IPS-18a (cell line): ENCODE measurements at regions not wholly inside any gene's neighbourhood (a gene's known extent, or its start where the extent isn't known, plus 50 kb on each side); places are given as distances from the start of the nearest gene placed in this dataset.

ENCODE experiments used
- H3K27ac ChIP-seq: one replicate; pipeline ENCODE4 v1.5.1; 2013; ENCODE audit warnings: low read length
- H3K27me3 ChIP-seq: one replicate; pipeline ENCODE4 v1.6.1; 2013; ENCODE audit warnings: mild to moderate bottlenecking, low read length; ENCODE audit not compliant: control insufficient read depth, insufficient read depth
- H3K36me3 ChIP-seq: one replicate; pipeline ENCODE4 v1.6.1; 2013; ENCODE audit warnings: low read depth, low read length; ENCODE audit not compliant: control insufficient read depth
- H3K4me1 ChIP-seq: one replicate; pipeline ENCODE4 v1.6.1; 2013; ENCODE audit warnings: low read depth, low read length; ENCODE audit not compliant: control insufficient read depth
- H3K4me3 ChIP-seq: one replicate; pipeline ENCODE4 v1.5.1; 2013; ENCODE audit warnings: low read length
- H3K9ac ChIP-seq: one replicate; pipeline ENCODE4 v1.6.1; 2013; ENCODE audit warnings: mild to moderate bottlenecking, low read length, moderate library complexity
- H3K9me3 ChIP-seq: one replicate; pipeline ENCODE4 v1.6.1; 2013; ENCODE audit warnings: low read depth, low read length; ENCODE audit not compliant: control insufficient read depth

DNA sequence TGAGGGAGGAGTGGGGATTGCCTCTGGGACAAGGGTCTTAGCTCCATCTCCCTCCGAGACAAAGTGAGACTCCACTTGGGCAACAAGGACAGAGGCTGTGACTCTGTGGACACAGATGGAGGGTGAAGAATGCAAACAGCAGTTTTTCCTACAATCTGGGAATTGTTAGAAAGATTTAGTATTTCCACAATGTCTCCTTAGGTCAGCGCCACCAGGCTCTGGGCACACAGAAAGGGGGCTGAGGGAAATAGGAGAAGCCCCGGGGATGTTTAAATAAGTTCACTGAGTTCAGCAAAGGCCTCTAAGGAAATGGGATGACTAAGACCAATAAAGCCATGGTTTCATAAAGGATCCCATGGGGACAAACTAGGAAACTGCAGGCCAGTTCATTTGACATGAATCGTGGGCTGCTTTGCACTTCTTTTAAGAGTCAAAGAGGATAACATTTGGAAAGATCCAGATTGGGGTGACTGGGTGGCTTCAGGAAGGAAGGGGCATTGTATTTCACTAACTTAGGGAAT is 219.8 kb upstream of the GLI3 start:
- Histone ChIP-seq H3K4me3 (no peak overlapping the region), H3K36me3 (no peaks in the 10 kb centered on the region), H3K9me3 (no peaks in the 10 kb centered on the region), H3K27ac (no peak overlapping the region), H3K27me3 (no peaks in the 10 kb centered on the region), H3K4me1 (no peaks in the 10 kb centered on the region), H3K9ac (no peak overlapping the region)

DNA sequence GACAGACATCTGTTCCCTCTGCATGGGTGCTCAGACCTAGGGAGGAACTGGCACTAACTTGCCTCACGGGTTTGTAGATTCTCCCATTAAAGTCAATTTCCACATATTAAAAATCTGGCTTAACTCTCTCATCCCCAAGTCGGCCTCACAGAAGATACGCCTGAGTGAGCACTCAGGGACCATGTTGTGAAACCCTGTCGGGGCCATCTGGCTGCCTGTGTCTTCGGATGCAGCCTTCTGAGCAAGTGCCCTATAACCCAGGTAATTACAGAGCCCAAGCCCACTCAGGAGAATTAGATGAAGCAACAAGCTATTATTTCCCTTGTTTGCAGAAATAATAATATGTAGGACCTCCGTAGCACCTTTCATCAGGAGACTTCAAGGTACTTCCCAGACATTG is 219.3 kb upstream of the GLI3 start:
- Histone ChIP-seq H3K9me3 (no peaks in the 10 kb centered on the region), H3K36me3 (no peaks in the 10 kb centered on the region), H3K27ac (no peak overlapping the region), H3K9ac (no peak overlapping the region), H3K4me3 (no peak overlapping the region), H3K4me1 (no peaks in the 10 kb centered on the region), H3K27me3 (no peaks in the 10 kb centered on the region)

DNA sequence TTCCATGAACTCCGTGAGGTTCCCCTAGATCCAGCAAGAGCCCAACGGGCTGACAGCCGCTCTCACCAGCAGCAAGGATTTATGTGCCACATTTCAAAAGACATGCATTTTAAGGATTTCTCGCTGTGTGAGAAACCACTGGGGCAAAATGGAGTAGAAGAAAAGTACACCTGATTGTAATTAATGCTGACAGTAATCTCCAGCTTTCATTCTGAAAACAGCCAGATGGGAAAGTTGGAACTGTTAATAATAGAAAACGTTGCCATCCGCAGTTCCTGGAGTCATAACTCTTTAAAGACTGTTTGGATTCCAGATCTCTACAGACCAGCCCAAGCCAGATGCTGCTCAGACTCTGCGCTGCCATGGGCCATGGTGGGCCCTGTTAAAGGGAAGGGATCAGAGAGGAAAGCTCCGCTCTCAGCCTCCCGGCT is 216.9 kb upstream of the GLI3 start:
- H3K36me3 ChIP-seq: no peaks in the 10 kb centered on the region
- no peak overlapping the region for H3K4me3 ChIP-seq
- no peak overlapping the region for H3K27ac ChIP-seq
- H3K9ac ChIP-seq: no peak overlapping the region
- H3K4me1 ChIP-seq: no peaks in the 10 kb centered on the region
- no peaks in the 10 kb centered on the region for H3K9me3 ChIP-seq
- H3K27me3 ChIP-seq: no peaks in the 10 kb centered on the region

DNA sequence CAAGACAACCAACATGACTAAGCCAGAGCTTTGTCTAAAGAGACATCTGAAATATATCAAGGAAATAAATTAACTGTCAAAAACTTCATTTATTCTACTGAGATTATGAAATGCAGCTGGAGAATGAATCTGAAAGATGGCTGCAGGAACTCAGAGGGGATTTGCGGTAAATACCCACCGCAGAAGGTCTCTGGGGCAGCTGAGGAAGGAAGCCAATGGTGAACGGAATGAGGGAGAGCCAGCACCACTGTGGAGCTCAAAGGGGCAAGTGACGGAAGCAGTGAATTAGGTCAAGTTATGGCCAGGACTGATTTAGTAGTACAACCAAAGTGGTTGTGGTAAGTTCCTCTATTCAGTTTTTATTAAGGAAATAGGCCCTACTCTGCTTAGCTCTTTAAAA is 215.3 kb upstream of the GLI3 start:
- Histone ChIP-seq H3K36me3 (no peaks in the 10 kb centered on the region), H3K4me3 (no peak overlapping the region), H3K4me1 (no peaks in the 10 kb centered on the region), H3K27me3 (no peaks in the 10 kb centered on the region), H3K27ac (no peak overlapping the region), H3K9ac (no peak overlapping the region), H3K9me3 (no peaks in the 10 kb centered on the region)

DNA sequence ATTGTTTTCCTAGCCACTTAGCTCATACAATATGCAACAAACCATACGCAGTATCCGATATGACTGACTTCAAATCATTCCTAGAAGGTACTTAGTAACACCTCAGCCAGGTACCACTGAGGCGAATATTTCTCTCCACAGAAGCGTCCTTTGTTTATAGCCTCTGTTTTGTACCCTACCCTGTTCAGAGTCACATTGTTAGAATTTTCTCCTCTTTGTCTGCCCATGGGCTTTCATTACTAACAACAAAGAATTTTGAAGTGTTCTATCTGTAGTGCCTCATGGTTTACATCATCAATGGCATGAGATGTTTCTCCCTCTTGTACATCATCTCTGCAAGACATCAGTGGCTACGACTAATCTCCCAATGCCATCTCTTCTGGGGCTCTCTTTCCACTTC is 212.4 kb upstream of the GLI3 start:
- H3K4me3 ChIP-seq: no peak overlapping the region
- no peaks in the 10 kb centered on the region for H3K4me1 ChIP-seq
- no peaks in the 10 kb centered on the region for H3K36me3 ChIP-seq

DNA sequence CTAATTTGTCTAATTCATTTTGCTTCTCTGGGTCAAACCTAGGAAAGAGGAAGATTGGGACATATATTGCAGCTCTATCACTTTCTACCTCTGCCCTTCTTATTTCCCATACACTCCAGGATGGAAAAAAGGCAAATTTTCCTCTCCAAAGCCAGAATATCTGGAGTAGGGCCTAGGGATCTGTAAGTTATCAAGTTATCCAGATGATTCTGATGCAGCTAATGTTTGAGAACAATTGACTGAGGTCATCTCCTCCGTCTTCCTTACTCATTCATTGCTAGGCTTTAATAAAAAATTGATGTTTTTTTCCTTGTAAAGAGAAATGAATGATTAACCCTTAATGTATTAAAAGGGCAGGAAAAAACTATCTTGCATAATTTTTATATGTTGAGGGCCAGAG is 211.9 kb upstream of the GLI3 start:
- Histone ChIP-seq H3K4me3 (no peak overlapping the region), H3K27me3 (no peaks in the 10 kb centered on the region), H3K9me3 (no peaks in the 10 kb centered on the region), H3K27ac (no peak overlapping the region), H3K9ac (no peak overlapping the region), H3K4me1 (no peaks in the 10 kb centered on the region), H3K36me3 (no peaks in the 10 kb centered on the region)

More for the DNA sequence above, 212.4 kb upstream of the GLI3 start:
- Histone ChIP-seq H3K9ac (no peak overlapping the region), H3K27ac (no peak overlapping the region), H3K9me3 (no peaks in the 10 kb centered on the region), H3K27me3 (no peaks in the 10 kb centered on the region)

DNA sequence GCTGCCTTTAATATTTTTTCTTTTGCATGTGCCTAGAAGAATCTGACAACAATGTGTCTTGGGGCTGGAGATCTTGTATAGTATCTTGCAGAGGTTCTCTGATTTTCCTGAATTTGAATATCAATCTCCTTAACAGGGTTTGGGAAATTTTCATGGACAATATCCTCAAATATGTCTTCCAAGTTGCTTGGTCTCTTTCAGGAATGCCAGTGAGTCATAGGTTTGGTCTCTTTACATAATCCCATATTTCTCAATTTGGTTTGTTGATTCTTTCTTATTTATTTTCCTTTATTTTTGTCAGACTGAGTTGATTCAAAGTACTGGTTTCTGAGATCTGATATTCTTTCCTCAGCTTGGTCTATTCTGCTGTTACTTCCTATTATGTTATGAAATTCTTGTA is 208.7 kb upstream of the GLI3 start:
- no peak overlapping the region for H3K27ac ChIP-seq
- H3K4me3 ChIP-seq: no peak overlapping the region
- H3K9ac ChIP-seq: no peak overlapping the region
- H3K27me3 ChIP-seq: no peaks in the 10 kb centered on the region
- H3K9me3 ChIP-seq: no peaks in the 10 kb centered on the region
- no peaks in the 10 kb centered on the region for H3K36me3 ChIP-seq
- H3K4me1 ChIP-seq: no peaks in the 10 kb centered on the region

DNA sequence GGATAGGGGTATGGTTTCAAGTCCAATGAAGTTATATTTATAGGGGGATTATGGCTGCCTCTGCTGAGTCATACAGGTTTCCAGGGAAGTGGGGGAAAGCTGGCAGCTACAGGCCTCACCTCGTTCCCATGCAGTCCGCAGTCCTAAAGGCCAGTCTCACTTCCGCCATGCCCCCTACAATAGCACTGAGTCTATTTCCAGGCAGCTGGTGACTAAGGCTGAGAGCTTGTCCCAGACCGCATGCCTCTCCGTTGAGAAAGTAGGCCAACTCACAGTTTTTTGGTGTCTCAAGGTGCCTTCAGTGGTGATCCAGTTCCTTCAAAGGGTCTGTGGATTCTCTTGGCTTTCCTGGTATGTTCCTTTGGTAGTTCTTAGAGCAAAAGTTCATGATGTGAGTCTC is 203.9 kb upstream of the GLI3 start:
- no peak overlapping the region for H3K9ac ChIP-seq
- no peaks in the 10 kb centered on the region for H3K4me1 ChIP-seq
- H3K36me3 ChIP-seq: no peaks in the 10 kb centered on the region
- H3K27me3 ChIP-seq: no peaks in the 10 kb centered on the region
- no peak overlapping the region for H3K27ac ChIP-seq
- no peak overlapping the region for H3K4me3 ChIP-seq
- H3K9me3 ChIP-seq: no peaks in the 10 kb centered on the region

DNA sequence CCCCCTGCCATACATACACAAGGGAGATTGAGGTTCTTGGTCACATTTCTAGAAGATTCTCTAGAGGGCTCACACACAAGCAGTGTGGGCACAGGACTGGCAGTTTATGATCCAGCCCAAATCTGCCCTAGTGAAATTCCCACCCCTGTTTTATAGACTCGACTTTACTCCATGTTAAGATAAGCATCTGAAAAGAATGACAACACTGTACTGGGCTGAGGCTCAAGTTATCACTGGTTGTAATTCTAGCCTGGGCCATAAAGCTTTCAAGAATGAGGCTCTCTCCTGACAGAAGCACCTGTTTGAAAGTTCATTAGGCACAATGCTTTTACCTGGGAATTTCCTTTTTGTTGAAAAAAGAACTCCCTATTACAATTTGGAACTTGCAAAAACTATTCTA is 195.6 kb upstream of the GLI3 start:
- Histone ChIP-seq H3K27me3 (no peaks in the 10 kb centered on the region), H3K9me3 (no peaks in the 10 kb centered on the region), H3K4me3 (no peak overlapping the region), H3K4me1 (no peaks in the 10 kb centered on the region), H3K27ac (no peak overlapping the region), H3K9ac (no peak overlapping the region), H3K36me3 (no peaks in the 10 kb centered on the region)

DNA sequence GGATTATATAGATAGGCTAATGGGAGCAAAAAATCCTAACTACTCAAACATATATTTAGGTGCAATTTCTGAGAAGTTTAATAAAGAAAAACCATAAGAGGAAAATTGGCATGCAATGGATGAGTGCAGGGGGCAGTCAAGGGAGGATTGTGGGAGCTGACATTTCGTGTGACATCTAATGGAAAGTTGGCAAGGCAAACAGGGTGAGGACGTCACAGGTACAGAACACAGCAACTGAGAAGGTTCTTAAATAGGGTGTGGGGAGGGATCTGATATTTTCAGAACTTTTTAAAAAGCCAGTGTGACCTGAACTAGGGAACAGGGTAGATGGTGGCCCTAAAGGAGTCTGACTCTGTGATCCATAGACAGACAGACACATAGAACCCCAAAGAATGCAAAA is 194.9 kb upstream of the GLI3 start:
- no peak overlapping the region for H3K27ac ChIP-seq
- no peaks in the 10 kb centered on the region for H3K36me3 ChIP-seq
- H3K4me1 ChIP-seq: no peaks in the 10 kb centered on the region
- no peaks in the 10 kb centered on the region for H3K27me3 ChIP-seq
- H3K4me3 ChIP-seq: no peak overlapping the region
- H3K9ac ChIP-seq: no peak overlapping the region
- H3K9me3 ChIP-seq: no peaks in the 10 kb centered on the region

DNA sequence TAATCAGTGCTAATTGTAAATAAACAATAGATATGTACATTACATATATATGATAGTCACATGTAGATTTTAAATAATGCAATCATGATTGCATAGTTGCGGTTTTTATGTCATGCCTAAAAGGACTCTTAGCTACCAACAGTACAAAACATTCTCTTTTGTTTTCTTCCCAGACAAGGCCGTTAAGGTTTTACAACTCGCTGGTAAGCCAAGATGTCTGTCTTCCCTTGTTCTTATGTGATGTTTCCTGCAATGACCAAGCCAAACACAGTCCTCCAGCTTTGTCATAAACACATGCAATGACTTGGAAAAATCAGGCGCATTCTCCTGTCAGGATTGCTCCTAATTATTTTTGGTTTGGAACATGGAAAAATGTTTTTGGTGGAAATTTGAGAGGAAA is 192.3 kb upstream of the GLI3 start:
- H3K27me3 ChIP-seq: no peaks in the 10 kb centered on the region
- H3K4me1 ChIP-seq: no peaks in the 10 kb centered on the region
- H3K36me3 ChIP-seq: no peaks in the 10 kb centered on the region
- no peak overlapping the region for H3K4me3 ChIP-seq
- no peak overlapping the region for H3K9ac ChIP-seq
- no peak overlapping the region for H3K27ac ChIP-seq
- no peaks in the 10 kb centered on the region for H3K9me3 ChIP-seq

DNA sequence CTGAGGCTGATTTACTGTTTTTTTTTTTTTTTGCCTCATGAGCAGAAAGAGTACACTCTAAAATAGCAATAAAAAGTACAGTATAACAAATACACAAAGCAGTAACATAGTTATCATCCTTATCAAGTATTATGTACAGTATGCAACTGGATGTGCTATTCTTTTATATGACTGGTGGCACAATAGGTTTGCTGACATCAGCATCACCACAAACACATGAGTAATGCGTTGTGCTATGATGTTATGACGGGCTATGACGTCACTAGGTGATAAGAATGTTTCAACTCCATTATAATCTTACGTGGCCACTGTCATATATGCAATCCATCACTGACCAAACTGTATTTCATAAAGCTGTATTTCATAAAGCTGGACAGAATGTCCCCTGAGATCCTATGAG is 189.2 kb upstream of the GLI3 start:
- Histone ChIP-seq H3K4me3 (no peak overlapping the region), H3K9ac (no peak overlapping the region), H3K36me3 (no peaks in the 10 kb centered on the region), H3K9me3 (no peaks in the 10 kb centered on the region), H3K4me1 (no peaks in the 10 kb centered on the region), H3K27ac (no peak overlapping the region), H3K27me3 (no peaks in the 10 kb centered on the region)
